GM18511 (cell line): ENCODE measurements at regions not wholly inside any gene's neighbourhood (a gene's known extent, or its start where the extent isn't known, plus 50 kb on each side); places are given as distances from the start of the nearest gene placed in this dataset.

Source experiments
- ATAC-seq: cut with Tn5 transposase; IDR thresholded peaks from one replicate; pipeline ENCODE4 v1.9.1; 2021; ENCODE audit warnings: mild to moderate bottlenecking, moderate library complexity; ENCODE audit not compliant: unreplicated experiment

DNA sequence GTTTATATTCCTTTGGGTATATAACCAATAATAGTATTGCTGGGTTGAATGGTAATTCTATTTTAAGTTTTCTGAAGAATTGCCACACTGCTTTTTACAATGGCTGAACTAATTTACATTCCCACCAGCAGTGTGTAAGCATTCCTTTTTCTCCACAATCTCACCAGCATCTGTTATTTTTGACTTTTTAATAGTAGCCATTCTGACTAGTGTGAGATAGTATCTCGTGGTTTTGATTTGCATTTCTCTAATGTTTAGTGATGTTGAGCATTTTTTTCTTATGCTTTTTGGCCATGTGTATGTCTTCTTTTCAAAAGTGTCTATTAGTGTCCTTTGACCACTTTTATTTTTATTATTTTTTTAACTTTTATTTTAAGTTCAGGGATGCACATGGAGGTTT, 275.3 kb downstream of the METTL15 start:
- no peak for ATAC-seq
